SJCRH30 (cell line): ENCODE measurements at regions not wholly inside any gene's neighbourhood (a gene's known extent, or its start where the extent isn't known, plus 50 kb on each side); places are given as distances from the start of the nearest gene placed in this dataset.
"Not testable (repeated sequence)": the region's sequence is repeated elsewhere in the genome, so short reads cannot be mapped to it uniquely, and the experiment has no call there.

Source experiments
- DNase-seq, 2 experiments: peaks; one replicate each; pipeline ENCODE4 v3.0.0-alpha.2; 2015 to 2020
- H3K27ac ChIP-seq: fragments of 250-450 bp; sonication (Bioruptor Pico); 2 replicates; pipeline ENCODE4 v1.5.1; 2020; ENCODE audit warnings: mild to moderate bottlenecking, moderate library complexity
- H3K27me3 ChIP-seq: fragments of 250-450 bp; sonication (Bioruptor Pico); 2 replicates; pipeline ENCODE4 v1.5.1; 2020; ENCODE audit warnings: mild to moderate bottlenecking, moderate library complexity
- H3K36me3 ChIP-seq: fragments of 250-450 bp; sonication (Bioruptor Pico); 2 replicates; pipeline ENCODE4 v1.5.1; 2020; ENCODE audit warnings: mild to moderate bottlenecking, moderate library complexity
- H3K4me1 ChIP-seq: fragments of 250-450 bp; sonication (Bioruptor Pico); 2 replicates; pipeline ENCODE4 v1.5.1; 2020; ENCODE audit warnings: mild to moderate bottlenecking, moderate library complexity
- H3K4me3 ChIP-seq: fragments of 250-450 bp; sonication (Bioruptor Pico); 2 replicates; pipeline ENCODE4 v1.5.1; 2020; ENCODE audit warnings: mild to moderate bottlenecking, moderate library complexity
- H3K9me3 ChIP-seq: fragments of 250-450 bp; sonication (Bioruptor Pico); replicated peaks from 2 replicates; pipeline ENCODE4 v1.5.1; 2020; ENCODE audit warnings: mild to moderate bottlenecking, moderate library complexity

GRCh38 chr2:160736148-160737028 is 242.8 kb upstream of the RBMS1 start:
- Histone ChIP-seq H3K9me3 (no peaks in the 10 kb centered on the region), H3K27ac (peak overlapping the region; percentile 78), H3K4me1 (peaks cover 17% of the 10 kb centered on the region), H3K27me3 (no peaks in the 10 kb centered on the region), H3K36me3 (no peaks in the 10 kb centered on the region), H3K4me3 (no peak overlapping the region)
- DNase-seq = peak; percentile 53 to 66

GRCh38 chr2:160737247-160737646 is 243.6 kb upstream of the RBMS1 start:
- DNase-seq = no peak
- Histone ChIP-seq H3K9me3 (no peaks in the 10 kb centered on the region), H3K36me3 (no peaks in the 10 kb centered on the region), H3K27ac (peak overlapping the region; percentile 78), H3K4me3 (no peak overlapping the region), H3K27me3 (no peaks in the 10 kb centered on the region), H3K4me1 (peaks cover 17% of the 10 kb centered on the region)

GRCh38 chr2:160741271-160741670 is 247.7 kb upstream of the RBMS1 start:
- Histone ChIP-seq H3K27ac (no peak overlapping the region), H3K27me3 (no peaks in the 10 kb centered on the region), H3K4me1 (peaks cover 12% of the 10 kb centered on the region), H3K36me3 (no peaks in the 10 kb centered on the region), H3K4me3 (no peak overlapping the region), H3K9me3 (no peaks in the 10 kb centered on the region)
- DNase-seq = no peak

- no peak for DNase-seq
Measured at GRCh38 chr2:160741815-160742214, 248.2 kb upstream of the RBMS1 start.

GRCh38 chr2:160742667-160743066 is 249.1 kb upstream of the RBMS1 start:
- Histone ChIP-seq H3K27me3 (no peaks in the 10 kb centered on the region), H3K36me3 (no peaks in the 10 kb centered on the region), H3K4me1 (no peaks in the 10 kb centered on the region; the same call in 1 of the 2 replicates), H3K4me3 (no peak overlapping the region), H3K27ac (no peak overlapping the region), H3K9me3 (no peaks in the 10 kb centered on the region)
- DNase-seq = no peak

More at GRCh38 chr2:160741815-160742214, 248.2 kb upstream of the RBMS1 start:
- H3K4me1 ChIP-seq = peaks cover 8% of the 10 kb centered on the region
- H3K4me3 ChIP-seq = no peak overlapping the region
- no peaks in the 10 kb centered on the region for H3K9me3 ChIP-seq
- H3K36me3 ChIP-seq = no peaks in the 10 kb centered on the region
- H3K27ac ChIP-seq = no peak overlapping the region
- H3K27me3 ChIP-seq = no peaks in the 10 kb centered on the region

GRCh38 chr2:160747501-160748170 is 254.0 kb upstream of the RBMS1 start:
- Histone ChIP-seq H3K4me3 (no peak overlapping the region), H3K9me3 (no peaks in the 10 kb centered on the region), H3K36me3 (no peaks in the 10 kb centered on the region), H3K27me3 (no peaks in the 10 kb centered on the region), H3K4me1 (peaks cover 4% of the 10 kb centered on the region; the same call in 1 of the 2 replicates), H3K27ac (no peak overlapping the region)
- peak; percentile 9 to 12 for DNase-seq

GRCh38 chr2:160751021-160751420 is 257.4 kb upstream of the RBMS1 start:
- Histone ChIP-seq H3K27me3 (no peaks in the 10 kb centered on the region), H3K36me3 (no peaks in the 10 kb centered on the region), H3K27ac (no peak overlapping the region), H3K9me3 (peaks cover 3% of the 10 kb centered on the region; the same call in 1 of the 2 replicates), H3K4me3 (no peak overlapping the region), H3K4me1 (peaks cover 4% of the 10 kb centered on the region; the same call in 1 of the 2 replicates)
- no peak for DNase-seq

- Histone ChIP-seq H3K36me3 (no peaks in the 10 kb centered on the region), H3K27ac (no peak overlapping the region), H3K4me1 (peaks cover 4% of the 10 kb centered on the region; the same call in 1 of the 2 replicates), H3K4me3 (no peak overlapping the region), H3K9me3 (peaks cover 3% of the 10 kb centered on the region; the same call in 1 of the 2 replicates), H3K27me3 (no peaks in the 10 kb centered on the region)
- DNase-seq = peak; percentile 17 to 33
Measured at GRCh38 chr2:160752475-160753330, 259.1 kb upstream of the RBMS1 start.

- no peaks in the 10 kb centered on the region for H3K36me3 ChIP-seq
- no peak overlapping the region for H3K27ac ChIP-seq
- H3K27me3 ChIP-seq = no peaks in the 10 kb centered on the region
- H3K4me3 ChIP-seq = no peak overlapping the region
- H3K9me3 ChIP-seq = peaks cover 3% of the 10 kb centered on the region; the same call in 1 of the 2 replicates
- no peak for DNase-seq
- H3K4me1 ChIP-seq = peaks cover 3% of the 10 kb centered on the region; the same call in 1 of the 2 replicates
Measured at GRCh38 chr2:160753331-160753654, 259.7 kb upstream of the RBMS1 start.

GRCh38 chr2:160753960-160754359 is 260.4 kb upstream of the RBMS1 start:
- no peak for DNase-seq
- Histone ChIP-seq H3K4me1 (no peaks in the 10 kb centered on the region), H3K27me3 (no peaks in the 10 kb centered on the region), H3K36me3 (no peaks in the 10 kb centered on the region), H3K9me3 (peaks cover 3% of the 10 kb centered on the region; the same call in 1 of the 2 replicates), H3K4me3 (no peak overlapping the region), H3K27ac (no peak overlapping the region)

- no peak for DNase-seq
- Histone ChIP-seq H3K27me3 (no peaks in the 10 kb centered on the region), H3K9me3 (peaks cover 3% of the 10 kb centered on the region; the same call in 1 of the 2 replicates), H3K27ac (no peak overlapping the region), H3K4me3 (no peak overlapping the region), H3K36me3 (no peaks in the 10 kb centered on the region), H3K4me1 (no peaks in the 10 kb centered on the region)
Measured at GRCh38 chr2:160756481-160756880, 262.9 kb upstream of the RBMS1 start.

- H3K36me3 ChIP-seq, H3K27ac ChIP-seq, DNase-seq, H3K9me3 ChIP-seq, H3K4me3 ChIP-seq, H3K27me3 ChIP-seq, H3K4me1 ChIP-seq: not testable (repeated sequence)
Measured at GRCh38 chr2:160762493-160763128, 269.0 kb upstream of the RBMS1 start.

- no peaks in the 10 kb centered on the region for H3K4me1 ChIP-seq
- no peak overlapping the region for H3K4me3 ChIP-seq
- H3K9me3 ChIP-seq = no peaks in the 10 kb centered on the region
- H3K36me3 ChIP-seq = no peaks in the 10 kb centered on the region
- DNase-seq = no peak
- no peak overlapping the region for H3K27ac ChIP-seq
- no peaks in the 10 kb centered on the region for H3K27me3 ChIP-seq
Measured at GRCh38 chr2:160783474-160783873, 289.9 kb upstream of the RBMS1 start.

GRCh38 chr2:160784034-160784433 is 290.4 kb upstream of the RBMS1 start:
- H3K27ac ChIP-seq = no peak overlapping the region
- H3K9me3 ChIP-seq = no peaks in the 10 kb centered on the region
- H3K27me3 ChIP-seq = no peaks in the 10 kb centered on the region
- DNase-seq = no peak
- no peak overlapping the region for H3K4me3 ChIP-seq
- H3K36me3 ChIP-seq = no peaks in the 10 kb centered on the region
- H3K4me1 ChIP-seq = no peaks in the 10 kb centered on the region
